Ammon's horn (tissue), 1 donor: ENCODE measurements at regions not wholly inside any gene's neighbourhood (a gene's known extent, or its start where the extent isn't known, plus 50 kb on each side); places are given as distances from the start of the nearest gene placed in this dataset.

Experiments used
- DNase-seq: peaks from one replicate; pipeline ENCODE4 v3.0.0-alpha.2; 2016; ENCODE audit warnings: low spot score

DNA sequence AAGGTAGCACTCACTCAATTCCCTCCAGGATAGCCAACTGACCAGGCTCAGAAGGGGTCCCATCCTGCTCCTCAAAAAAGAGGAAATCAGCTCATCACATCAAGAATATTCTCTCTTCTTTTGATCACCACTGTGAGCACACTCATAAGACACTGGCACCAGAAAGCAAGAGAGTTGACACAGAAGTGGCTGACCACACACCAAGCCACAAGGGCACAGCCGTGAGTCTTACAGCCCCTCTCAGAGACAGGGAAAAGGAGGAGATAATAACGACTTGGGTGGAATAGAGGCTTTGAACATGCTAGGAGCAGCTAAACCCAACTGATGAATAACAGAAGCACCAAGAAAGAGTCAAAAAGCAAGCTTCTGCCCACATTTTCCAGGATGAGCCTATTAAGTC lies 249.1 kb upstream of the PREP start:
- no peak for DNase-seq

DNA sequence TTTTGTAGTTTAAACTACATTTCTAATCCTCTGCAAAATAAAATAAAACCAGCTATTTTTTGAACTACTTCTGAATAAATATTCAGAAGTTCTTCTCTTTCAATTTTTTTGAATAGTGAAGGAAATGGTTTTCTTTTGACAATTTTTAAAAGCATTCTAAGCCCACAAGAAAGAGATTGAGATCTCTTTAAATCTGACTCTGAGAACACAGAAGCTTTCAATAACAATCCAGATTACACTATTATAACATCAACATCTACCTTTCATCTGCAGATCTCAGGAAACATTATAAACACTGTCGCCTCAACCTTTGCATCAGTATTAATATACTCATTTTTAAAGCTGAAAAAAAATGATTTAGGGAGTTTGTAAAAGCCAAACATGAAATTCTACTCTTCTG lies 247.5 kb upstream of the PREP start:
- no peak for DNase-seq

DNA sequence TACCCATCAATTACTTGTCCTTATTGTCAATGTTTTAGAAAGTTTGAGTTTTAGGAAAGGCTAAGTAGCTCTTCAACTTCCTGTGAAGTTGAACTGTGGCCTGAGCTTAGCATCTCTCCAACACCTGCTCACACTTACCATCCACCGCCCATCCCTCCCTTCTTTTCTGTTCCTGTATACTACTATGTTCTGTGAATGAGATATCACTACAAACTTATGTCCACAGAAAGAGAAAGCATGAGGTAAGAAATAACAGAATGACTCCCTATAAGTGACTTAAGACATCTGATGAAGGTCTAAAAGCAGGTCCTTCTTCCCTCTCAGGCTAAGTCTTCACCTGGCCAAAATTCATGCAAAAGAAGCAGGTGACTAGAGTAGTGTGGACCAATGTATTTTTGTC lies 246.3 kb upstream of the PREP start:
- DNase-seq = no peak

DNA sequence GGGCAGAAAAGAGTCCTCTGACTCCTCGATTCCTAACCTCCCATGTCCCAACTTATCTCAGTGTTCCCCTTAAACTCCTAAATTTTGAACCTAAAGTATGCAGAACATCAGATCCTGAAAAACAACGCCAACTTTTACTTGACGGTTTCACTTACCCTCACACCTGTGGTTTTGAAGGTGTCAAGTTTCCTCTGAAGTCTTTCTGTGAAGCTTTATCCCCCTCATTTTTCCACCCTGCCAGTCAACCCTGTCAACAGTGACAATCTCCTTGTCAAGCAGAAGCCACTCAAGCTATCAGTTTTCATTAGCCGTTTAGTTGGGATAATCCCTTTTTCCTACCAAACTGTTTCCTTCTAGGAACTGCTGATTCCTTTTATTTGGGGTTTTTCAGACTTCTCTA lies 245.4 kb upstream of the PREP start:
- DNase-seq = no peak

DNA sequence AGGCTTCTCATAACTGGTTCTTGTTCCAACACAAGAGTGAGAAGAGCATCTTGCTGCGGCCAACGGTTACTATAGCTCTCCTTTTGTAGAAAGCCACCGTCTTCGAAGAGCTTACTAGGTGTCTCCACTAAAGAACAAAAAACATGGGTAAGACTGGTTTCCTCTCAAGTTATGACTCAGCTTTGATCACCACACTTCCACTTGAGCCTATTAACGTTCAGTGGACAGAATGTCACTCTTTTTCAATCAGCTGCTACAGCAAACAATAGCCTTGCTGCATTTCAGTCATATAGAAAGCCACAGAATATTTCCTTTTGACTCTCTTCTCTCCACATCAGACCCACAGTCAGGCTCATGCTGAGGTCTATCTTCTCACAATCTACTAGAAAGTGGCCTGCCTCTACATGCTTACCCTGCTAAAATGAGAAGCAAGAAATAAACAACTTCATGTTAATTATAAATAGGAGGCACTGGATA lies 243.5 kb upstream of the PREP start:
- no peak for DNase-seq

DNA sequence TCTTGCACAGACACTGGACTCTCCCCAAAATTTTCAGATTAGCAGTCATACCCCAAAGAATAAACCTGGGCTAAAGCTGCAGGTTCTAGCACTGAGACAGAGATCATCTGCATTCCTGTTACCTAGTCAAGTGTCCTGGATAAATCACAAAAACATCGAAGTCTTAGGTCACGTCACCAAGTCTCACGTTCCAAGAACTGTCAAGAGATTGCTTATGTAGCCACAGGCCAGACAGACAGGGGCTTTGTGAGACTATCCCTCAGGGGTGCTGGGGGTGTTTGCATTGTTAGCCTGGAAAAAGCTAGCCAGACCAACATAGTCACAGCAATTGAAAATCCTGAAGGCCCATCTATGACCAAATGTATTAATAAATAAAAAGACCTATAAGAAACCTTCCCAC lies 243.1 kb upstream of the PREP start:
- DNase-seq = no peak

DNA sequence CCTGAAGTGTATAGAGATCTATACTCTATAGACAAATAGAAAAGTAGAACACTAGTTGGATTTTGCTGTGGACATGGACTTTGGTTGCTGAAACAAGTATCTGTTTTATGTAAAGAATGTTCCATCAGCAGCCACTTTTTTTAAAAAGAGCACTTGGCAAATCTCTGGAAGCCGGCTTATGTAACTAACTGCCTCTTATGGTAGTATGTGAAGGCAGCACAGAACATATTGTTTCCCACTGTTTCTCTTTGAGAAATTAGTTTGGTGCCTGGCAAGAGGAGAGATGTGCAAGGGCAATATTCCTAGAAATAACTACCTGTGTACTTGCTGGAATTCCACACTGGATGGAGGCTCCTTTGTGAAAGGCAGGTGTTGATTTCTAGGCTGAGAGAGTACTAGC lies 242.3 kb upstream of the PREP start:
- no peak for DNase-seq

DNA sequence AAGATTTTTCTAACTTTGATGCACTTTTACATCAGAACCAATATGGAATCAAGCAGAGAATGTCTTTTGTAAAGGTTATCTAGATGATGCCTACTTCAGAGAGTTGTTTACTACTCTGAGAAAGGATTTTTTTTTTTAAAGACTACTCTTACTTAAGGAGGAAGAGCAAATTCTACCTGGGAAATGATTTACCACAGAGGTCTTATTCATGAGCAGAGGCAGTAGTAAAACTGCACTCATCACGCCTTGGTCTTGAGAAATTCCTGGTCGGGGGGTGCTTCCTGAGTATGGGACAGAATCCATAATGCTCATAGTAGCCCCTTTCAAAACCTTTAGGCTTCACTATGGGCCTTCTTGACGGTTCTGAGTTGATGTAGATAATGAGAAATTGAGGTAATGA lies 241.8 kb upstream of the PREP start:
- DNase-seq = no peak

DNA sequence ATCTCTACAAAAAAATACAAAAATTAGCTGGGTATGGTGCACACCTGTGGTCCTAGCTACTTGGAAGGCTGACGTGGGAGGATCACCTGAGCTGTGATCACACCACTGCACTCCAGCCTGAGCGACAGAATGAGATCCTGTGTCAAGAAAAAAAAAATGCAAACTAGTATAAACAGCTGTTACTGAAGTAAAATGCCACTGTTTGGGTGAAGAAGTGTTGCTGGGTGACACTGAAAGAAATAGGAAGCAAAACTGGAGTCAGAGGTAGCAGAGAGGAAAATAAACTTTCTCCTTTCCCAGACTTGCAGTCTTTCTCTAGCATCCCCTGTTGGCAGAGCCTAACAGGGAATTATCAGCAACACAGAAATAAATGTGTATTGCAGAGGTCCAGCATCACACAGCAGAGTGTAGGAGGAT lies 241.2 kb upstream of the PREP start:
- DNase-seq = no peak

DNA sequence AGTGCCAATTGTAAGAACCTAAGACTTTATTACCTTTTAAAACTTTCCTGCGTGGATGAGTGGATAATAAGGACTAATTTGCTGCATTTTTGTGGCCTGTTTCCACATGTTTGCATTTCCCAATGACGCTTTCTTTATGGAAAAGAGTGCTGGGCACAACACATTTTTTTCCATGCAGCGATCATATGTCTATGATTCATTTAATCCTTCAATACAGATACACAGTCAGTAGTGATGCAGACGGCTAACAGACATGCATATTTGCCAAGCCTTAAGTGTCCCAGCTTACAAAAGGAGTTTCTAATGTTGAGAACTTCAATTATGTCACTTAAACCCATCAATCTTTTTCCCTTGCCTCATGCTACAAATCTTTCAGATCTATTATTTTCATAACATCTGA lies 239.8 kb upstream of the PREP start:
- DNase-seq = no peak

DNA sequence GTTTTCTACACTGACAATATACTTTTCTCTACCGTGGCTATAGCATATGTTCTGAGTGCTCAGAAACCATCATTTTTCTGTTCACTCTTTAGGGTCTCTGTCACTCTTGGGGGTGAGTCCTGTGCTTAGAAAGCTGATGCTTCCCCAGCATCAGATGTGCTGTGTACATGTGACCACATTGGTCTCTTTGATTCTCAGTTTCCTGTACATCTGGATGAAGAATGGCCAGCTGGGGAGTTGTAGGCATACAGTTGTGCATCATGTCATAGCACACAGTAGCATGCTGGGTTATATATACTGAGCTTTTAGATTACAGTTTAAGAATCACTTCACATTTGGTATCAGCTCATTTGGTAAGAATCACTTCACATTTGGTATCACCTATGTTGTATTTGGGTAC lies 238.6 kb upstream of the PREP start:
- DNase-seq = no peak

DNA sequence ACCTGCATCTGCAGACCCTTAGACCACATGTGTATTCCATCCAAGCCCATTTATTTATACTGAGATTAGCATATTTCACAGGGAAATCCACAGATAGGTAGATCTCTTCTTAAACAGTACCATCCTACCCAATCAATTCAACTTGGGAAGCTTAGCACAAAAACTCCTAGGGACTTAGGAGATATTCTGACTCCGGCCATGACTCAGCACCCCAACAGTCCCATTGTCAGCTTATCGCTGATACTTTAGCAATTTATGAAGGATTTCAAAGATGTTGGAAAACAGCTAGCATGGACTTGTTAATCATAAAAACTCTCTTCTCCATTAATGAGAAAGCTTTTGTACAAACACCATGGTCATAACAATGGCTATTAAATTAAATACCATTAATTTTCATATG lies 236.2 kb upstream of the PREP start:
- no peak for DNase-seq

DNA sequence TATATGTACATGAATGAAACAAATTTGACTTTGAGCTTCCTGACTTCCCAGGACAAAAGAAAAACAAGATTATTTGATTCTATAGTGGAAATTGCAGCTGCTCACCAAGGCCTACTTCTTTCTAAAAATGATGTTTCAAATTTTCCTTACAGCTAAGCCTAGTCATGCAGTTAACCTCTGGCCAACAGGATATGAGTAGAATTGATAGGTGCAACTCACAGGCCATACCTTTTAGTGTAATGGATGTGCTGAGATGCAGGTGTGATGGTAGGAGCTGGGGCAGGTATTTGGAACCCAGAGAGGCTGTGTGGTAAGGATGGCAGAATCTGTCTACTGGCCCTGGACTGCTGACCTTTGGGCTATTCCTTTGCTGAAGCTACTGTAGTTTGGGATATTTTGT lies 230.9 kb upstream of the PREP start:
- DNase-seq = no peak

DNA sequence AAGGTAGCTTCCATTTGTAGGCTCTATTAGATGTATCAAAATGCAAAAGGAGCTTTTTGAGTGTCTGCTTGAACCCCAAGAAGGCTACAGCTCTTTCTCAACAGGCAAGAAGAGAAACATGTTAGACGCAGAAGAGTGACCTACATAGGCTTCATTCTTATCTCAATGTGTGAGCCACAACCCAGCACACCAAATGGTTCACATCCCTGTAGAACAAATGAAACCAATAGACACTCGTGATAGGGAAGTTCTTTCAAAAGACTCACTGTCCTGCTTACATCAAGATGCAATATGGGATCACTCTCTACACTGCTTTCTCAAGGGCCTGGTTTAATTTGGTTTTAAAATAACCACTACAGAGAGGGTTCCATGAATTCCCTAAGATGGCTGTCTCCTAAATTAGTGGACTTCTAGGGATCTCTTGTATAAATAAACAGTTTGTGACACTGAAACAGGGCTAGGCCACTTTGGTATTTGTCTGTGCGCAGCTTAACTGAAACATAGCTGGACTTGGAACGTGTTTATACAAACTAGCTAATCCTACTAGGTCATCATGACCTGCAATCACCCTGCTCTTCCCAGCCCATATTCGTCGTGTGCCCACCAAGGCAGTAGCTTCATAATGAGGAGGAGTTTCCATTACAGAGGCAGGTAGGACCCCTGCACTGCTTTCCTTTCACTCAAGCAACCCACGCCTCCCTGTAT lies 225.4 kb upstream of the PREP start:
- no peak for DNase-seq

DNA sequence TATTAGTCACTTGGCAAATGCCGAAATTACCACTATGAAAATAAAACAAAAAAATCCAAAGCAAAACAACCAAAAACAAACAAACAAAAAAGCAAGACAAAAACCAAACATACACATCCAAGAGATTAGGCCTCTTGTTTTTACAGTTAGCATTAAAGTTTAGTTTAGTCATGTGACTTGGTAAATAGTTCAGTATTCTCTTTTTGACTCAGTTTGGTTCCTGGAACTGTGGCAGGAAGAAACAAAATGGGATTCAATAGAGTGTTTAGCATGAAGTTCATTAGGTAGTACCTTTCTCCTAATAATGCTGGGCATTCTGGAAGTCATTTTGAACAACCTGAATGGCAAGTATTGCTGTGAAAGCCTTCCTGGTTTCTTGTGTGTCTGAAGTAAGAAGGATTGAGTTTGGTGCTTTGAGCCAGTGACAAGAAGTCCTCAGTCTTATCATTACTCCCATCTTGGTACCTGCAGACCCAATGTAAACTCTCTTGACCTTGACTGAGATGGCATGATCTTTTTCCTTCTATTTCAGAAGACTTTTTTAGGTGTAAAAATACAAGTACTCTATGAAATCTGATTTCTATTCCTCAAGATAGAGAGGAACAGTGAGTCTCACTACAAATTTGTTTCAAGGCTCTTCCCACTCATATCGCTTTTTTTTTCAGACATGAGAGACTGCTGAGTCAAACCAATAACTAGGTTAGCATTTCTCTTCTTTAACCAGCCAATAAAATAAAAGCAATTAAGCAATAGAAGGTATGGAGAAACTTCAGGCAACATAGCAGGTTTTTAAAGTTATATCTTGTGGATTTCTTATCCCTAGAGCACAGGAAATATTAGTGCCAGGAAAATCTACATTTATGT lies 223.6 kb upstream of the PREP start:
- no peak for DNase-seq

DNA sequence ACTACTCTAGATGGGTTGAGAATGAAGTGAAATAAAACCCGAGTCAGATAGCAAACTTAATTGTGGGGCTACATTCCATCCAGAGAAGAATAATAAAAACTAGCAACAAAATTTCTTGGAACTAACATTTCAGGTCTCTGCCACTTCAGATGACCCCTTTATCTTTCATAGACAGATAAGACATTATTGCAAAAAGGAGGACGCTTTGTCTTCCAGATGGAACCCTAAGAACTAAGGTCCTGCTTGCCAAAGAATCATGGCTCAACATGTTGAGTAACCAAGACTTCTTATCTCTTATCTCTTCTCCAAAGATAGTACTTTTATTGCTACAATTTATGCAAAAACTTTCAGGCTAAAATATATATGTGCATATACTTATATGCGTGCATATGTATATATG lies 221.1 kb upstream of the PREP start:
- no peak for DNase-seq

DNA sequence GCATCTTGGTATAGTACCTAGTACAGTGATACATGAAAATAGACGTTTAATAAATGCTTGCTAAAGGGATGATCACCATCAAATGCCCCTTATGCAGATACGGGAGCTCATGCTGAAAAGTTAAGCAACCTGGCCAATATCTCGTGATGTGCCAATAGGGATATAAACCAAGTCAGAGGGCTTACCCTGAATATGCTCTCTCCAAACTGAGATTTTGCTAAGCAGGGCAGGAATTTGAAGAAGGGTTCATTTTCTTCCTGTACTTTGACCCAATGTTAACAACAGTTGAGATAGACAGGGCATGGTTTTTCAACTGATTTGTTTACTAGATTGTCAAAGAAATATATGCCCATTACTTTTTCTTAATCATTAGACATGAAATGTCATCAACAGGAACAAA lies 219.3 kb upstream of the PREP start:
- no peak for DNase-seq

DNA sequence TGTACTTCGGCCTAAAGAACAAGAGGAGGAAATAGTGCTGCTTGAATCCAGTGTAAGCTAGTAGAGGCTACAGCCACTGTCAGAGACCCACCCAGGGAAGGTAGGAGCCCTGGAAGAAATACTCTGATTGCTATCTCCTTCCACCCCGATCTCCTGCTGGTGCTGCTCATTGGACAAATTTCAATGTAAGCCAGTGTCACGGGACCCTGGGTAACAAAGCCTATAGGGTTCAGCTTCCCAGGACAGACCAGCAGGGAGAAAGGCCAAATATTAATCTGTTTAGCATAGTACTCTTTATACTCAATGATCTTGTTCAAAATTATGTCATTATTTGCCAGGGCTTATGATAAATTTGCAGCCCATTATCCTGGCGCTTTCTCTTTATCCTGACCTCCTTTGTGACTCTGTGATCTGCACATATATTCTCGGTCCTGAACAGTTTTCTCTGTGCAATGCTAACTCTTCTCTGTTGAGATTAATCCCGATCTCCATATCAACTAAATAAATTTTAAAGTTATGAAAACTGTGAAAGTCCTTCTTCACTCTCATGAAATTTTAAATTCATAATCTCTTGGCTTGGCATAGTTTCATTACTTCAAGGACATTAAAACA lies 218.8 kb upstream of the PREP start:
- no peak for DNase-seq

DNA sequence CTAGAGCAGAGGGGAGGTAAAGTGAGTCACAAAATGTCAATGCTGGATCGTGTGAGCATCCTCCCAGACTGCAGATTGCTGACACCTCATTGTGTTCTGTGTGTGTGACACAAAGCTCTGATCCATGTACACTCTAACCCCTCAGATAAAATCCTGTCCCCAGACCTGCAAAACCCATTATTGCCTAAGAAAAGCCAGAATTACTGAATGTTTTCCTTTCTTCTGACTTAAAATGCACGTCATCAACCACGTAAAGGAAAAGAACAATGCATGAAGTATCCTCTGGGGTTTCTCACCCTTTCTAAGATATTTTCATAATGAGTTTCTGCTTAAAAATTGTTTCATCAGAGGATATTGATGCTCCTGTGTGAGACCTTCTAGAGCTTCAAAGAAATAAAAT lies 218.0 kb upstream of the PREP start:
- DNase-seq = no peak

DNA sequence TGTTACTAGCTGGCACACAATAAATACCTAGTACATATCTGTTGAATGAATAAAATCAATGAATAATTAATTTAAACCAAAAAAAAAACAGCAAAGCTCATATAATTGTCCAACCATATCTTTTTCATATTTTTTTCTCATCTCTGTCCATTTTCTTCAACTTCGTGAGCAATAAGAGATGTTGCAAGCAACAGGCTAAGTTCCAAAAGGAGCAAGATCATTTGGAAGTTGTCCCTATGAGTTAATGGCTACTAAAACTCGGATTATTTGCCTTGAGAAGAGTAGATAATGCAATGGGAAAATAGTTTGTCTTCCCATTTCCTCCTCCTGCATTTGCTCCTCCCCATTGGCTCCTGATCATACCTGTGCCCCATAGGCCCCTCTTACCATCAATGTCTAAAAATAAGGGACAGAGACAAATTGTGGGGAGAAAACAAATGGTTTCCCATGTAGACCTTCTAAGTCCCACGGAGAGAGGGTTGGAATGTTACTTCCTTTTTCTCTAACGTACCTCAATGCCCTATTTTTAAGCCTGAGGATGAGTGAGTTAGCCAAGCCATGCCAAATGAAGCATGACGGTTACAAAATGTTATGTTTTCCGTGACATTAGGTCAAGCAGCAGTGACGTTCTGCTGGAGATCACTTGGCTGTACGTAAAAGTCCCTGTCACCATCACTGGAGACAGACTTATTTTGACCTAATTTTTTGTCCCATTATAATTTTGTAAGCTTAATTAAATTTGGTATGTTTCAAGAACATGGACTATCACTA lies 217.3 kb upstream of the PREP start:
- no peak for DNase-seq

DNA sequence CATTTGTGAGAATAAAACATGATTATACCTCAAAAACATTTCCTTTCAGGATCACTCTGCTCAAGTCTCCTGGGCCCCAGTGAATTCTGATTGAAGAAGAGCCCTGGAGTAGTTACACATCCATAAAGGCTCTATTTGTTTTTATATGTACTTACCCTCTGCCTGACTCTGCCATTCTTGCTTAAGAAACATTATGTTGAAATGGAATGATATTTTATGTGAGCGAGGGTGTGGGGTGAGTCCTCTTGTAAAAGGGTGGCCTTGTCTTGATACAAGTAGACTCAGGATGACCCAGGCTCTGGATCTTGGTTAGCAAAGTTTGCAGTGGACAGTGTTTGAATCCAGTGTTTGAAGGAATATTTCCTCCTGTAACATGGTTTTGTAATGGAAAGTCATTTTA lies 215.4 kb upstream of the PREP start:
- no peak for DNase-seq

DNA sequence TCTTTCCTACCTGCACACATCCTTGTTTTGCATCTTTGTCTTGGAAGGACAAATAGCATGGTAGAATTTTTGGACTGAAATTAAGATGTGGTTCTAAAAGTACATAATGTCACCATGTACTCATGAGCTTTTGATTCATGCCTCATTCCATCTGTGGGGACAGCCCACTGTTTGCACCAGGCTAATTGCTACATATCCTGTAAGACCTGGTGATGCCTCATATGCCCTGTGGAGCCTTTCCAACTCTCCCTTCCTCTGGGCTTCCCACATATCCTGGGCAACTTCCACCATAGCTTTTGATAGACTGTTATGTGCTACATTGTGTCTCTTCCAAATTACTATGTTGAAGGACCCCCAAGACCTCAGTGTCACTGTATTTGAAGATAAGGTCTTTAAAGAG lies 213.6 kb upstream of the PREP start:
- no peak for DNase-seq
